HEK293T (cell line): ENCODE measurements at regions not wholly inside any gene's neighbourhood (a gene's known extent, or its start where the extent isn't known, plus 50 kb on each side); places are given as distances from the start of the nearest gene placed in this dataset.

ENCODE experiments used
- ARNT ChIP-seq: fragments of 450-650 bp; IDR thresholded peaks from 2 replicates; pipeline ENCODE4 v1.6.1; 2017; ENCODE audit warnings: mild to moderate bottlenecking
- BHLHE40 ChIP-seq: fragments of 450-650 bp; IDR thresholded peaks from 2 replicates; pipeline ENCODE4 v1.6.1; 2016; ENCODE audit warnings: mild to moderate bottlenecking, moderate library complexity, borderline replicate concordance
- CTBP1 ChIP-seq: fragments of 450-650 bp; IDR thresholded peaks from 2 replicates; pipeline ENCODE4 v1.6.1; 2016; ENCODE audit warnings: borderline replicate concordance
- ELF4 ChIP-seq: fragments of 450-650 bp; IDR thresholded peaks from 2 replicates; pipeline ENCODE4 v1.6.1; 2017; ENCODE audit warnings: antibody characterized with exemption
- FOXA1 ChIP-seq: fragments of 450-650 bp; IDR thresholded peaks from 2 replicates; pipeline ENCODE4 v1.6.1; 2016; ENCODE audit warnings: mild to moderate bottlenecking
- FOXK2 ChIP-seq: fragments of 450-650 bp; IDR thresholded peaks from 2 replicates; pipeline ENCODE4 v1.6.1; 2016; ENCODE audit warnings: mild to moderate bottlenecking
- FOXM1 ChIP-seq: fragments of 450-650 bp; IDR thresholded peaks from 2 replicates; pipeline ENCODE4 v1.6.1; 2017; ENCODE audit warnings: mild to moderate bottlenecking, borderline replicate concordance
- HDGF ChIP-seq: fragments of 450-650 bp; IDR thresholded peaks from 2 replicates; pipeline ENCODE4 v1.6.1; 2017; ENCODE audit warnings: antibody characterized with exemption, borderline replicate concordance
- L3MBTL2 ChIP-seq: fragments of 450-650 bp; conservative IDR thresholded peaks from 2 replicates; pipeline ENCODE4 v1.6.1; 2016; ENCODE audit warnings: mild to moderate bottlenecking
- NFRKB ChIP-seq: fragments of 450-650 bp; IDR thresholded peaks from 2 replicates; pipeline ENCODE4 v1.6.1; 2016; ENCODE audit warnings: mild to moderate bottlenecking, moderate library complexity
- SP1 ChIP-seq: fragments of 450-650 bp; IDR thresholded peaks from 2 replicates; pipeline ENCODE4 v1.6.1; 2017
- SUZ12 ChIP-seq: fragments of 450-650 bp; IDR thresholded peaks from 2 replicates; pipeline ENCODE4 v1.6.1; 2016; ENCODE audit warnings: mild to moderate bottlenecking
- TARDBP ChIP-seq: fragments of 450-650 bp; IDR thresholded peaks from 2 replicates; pipeline ENCODE4 v1.6.1; 2016
- ZNF384 ChIP-seq: fragments of 450-650 bp; IDR thresholded peaks from 2 replicates; pipeline ENCODE4 v1.6.1; 2016

DNA sequence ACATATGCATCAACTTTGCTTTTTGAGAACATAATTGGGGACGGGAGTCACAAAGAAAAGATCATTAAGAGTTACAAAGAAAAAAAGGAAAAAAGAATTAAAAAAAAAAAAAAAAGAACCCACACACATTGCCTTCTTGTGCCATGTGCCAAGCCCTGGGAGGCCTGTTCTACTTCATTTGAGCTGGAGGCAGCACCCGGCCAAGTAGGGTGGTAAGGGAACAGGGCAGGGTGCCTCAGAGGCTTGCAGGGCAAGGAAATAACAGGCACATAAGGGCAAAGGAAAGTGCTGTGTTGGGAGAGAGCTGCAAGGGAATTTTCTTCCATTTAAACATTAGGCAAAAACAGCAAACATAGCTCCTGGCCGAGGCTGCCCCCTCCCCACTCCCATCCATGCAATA, 418.0 kb downstream of the TMEM182 start:
- TF ChIP-seq HDGF (no peak), SUZ12 (no peak), FOXM1 (no peak), BHLHE40 (no peak), L3MBTL2 (no peak), SP1 (no peak), ARNT (no peak), NFRKB (no peak), TARDBP (no peak), CTBP1 (no peak), ELF4 (no peak), FOXA1 (no peak), ZNF384 (no peak), FOXK2 (no peak)
